Liver (tissue), 8 donors: ENCODE measurements at regions not wholly inside any gene's neighbourhood (a gene's known extent, or its start where the extent isn't known, plus 50 kb on each side); places are given as distances from the start of the nearest gene placed in this dataset.

Source experiments
- DNase-seq: peaks from one replicate; pipeline ENCODE4 v3.0.0-alpha.2; 2017; ENCODE audit warnings: low spot score
- H3K27ac ChIP-seq, 2 donors: one replicate each; pipeline ENCODE4 v1.7.0; 2013; ENCODE audit warnings: inconsistent platforms in 2 of 2, low read length in 2 of 2, control low read depth in 1 of 2, low read depth in 1 of 2, mild to moderate bottlenecking in 1 of 2
- H3K27me3 ChIP-seq, 4 donors: one replicate each; pipeline versions ENCODE4 v1.6.1 to v1.7.0; 2013; ENCODE audit warnings: low read length in 3 of 4, inconsistent platforms in 1 of 4, mild to moderate bottlenecking in 1 of 4, moderate library complexity in 1 of 4; ENCODE audit not compliant: control insufficient read depth in 4 of 4, insufficient read depth in 4 of 4
- H3K36me3 ChIP-seq, 4 donors: one replicate each; pipeline versions ENCODE4 v1.6.1 to v1.7.0; 2013; ENCODE audit warnings: low read length in 3 of 4, mild to moderate bottlenecking in 3 of 4, low read depth in 1 of 4, moderate library complexity in 1 of 4; ENCODE audit not compliant: control insufficient read depth in 4 of 4, insufficient read depth in 3 of 4
- H3K4me1 ChIP-seq, 4 donors: one replicate each; pipeline versions ENCODE4 v1.6.1 to v1.7.0; 2013; ENCODE audit warnings: low read length in 3 of 4, mild to moderate bottlenecking in 3 of 4, moderate library complexity in 1 of 4; ENCODE audit not compliant: control insufficient read depth in 4 of 4, insufficient read depth in 4 of 4
- H3K4me3 ChIP-seq, 3 donors: one replicate each; pipeline versions ENCODE4 v1.6.1 to v1.7.0; 2013; ENCODE audit warnings: low read length in 3 of 3, control low read depth in 1 of 3, low read depth in 1 of 3, mild to moderate bottlenecking in 1 of 3
- H3K9ac ChIP-seq, 2 donors: one replicate each; pipeline ENCODE4 v1.7.0; 2013; ENCODE audit warnings: low read length in 2 of 2, mild to moderate bottlenecking in 2 of 2, moderate library complexity in 2 of 2, control low read depth in 1 of 2, low read depth in 1 of 2
- H3K9me3 ChIP-seq, 4 donors: one replicate each; pipeline versions ENCODE4 v1.6.1 to v1.7.0; 2013; ENCODE audit warnings: low read length in 3 of 4; ENCODE audit not compliant: control insufficient read depth in 4 of 4
- EGR1 ChIP-seq, 2 donors: IDR thresholded peaks; 2 replicates each; pipeline ENCODE4 v1.6.1; 2016 to 2018; ENCODE audit warnings: antibody characterized with exemption in 2 of 2, low read depth in 2 of 2
- FOXA1 ChIP-seq: IDR thresholded peaks from 2 replicates; pipeline ENCODE4 v1.6.1; 2016; ENCODE audit warnings: antibody characterized with exemption
- FOXA2 ChIP-seq: IDR thresholded peaks from 2 replicates; pipeline ENCODE4 v1.6.1; 2016; ENCODE audit warnings: antibody characterized with exemption
- GABPA ChIP-seq, 2 donors: IDR thresholded peaks in 1 of 2; conservative IDR thresholded peaks in 1 of 2; 2 replicates each; pipeline ENCODE4 v1.6.1; 2016; ENCODE audit warnings: antibody characterized with exemption in 2 of 2, mild to moderate bottlenecking in 1 of 2, moderate library complexity in 1 of 2
- HNF4A ChIP-seq, 2 donors: conservative IDR thresholded peaks; 2 replicates each; pipeline ENCODE4 v1.6.1; 2016; ENCODE audit warnings: antibody characterized with exemption in 2 of 2, mild to moderate bottlenecking in 2 of 2
- HNF4G ChIP-seq: IDR thresholded peaks from 2 replicates; pipeline ENCODE4 v1.6.1; 2016; ENCODE audit warnings: antibody characterized with exemption
- JUND ChIP-seq, 2 donors: IDR thresholded peaks; 2 replicates each; pipeline ENCODE4 v1.6.1; 2016; ENCODE audit warnings: antibody characterized with exemption in 2 of 2
- NR2F2 ChIP-seq: IDR thresholded peaks from 2 replicates; pipeline ENCODE4 v1.6.1; 2016; ENCODE audit warnings: antibody characterized with exemption
- RAD21 ChIP-seq, 2 donors: IDR thresholded peaks; 2 replicates each; pipeline ENCODE4 v1.6.1; 2016; ENCODE audit warnings: antibody characterized with exemption in 2 of 2, mild to moderate bottlenecking in 2 of 2
- RXRA ChIP-seq, 2 donors: IDR thresholded peaks; 2 replicates each; pipeline ENCODE4 v1.6.1; 2017 to 2018; ENCODE audit warnings: antibody characterized with exemption in 2 of 2, mild to moderate bottlenecking in 1 of 2
- SP1 ChIP-seq: IDR thresholded peaks from 2 replicates; pipeline ENCODE4 v1.6.1; 2018; ENCODE audit warnings: antibody characterized with exemption, mild to moderate bottlenecking
- TAF1 ChIP-seq: conservative IDR thresholded peaks from 2 replicates; pipeline ENCODE4 v1.6.1; 2016; ENCODE audit warnings: antibody characterized with exemption, mild to moderate bottlenecking
- YY1 ChIP-seq: IDR thresholded peaks from 2 replicates; pipeline ENCODE4 v1.6.1; 2016; ENCODE audit warnings: antibody characterized with exemption, mild to moderate bottlenecking
- WGBS: extraction: QIAGEN DNeasy Blood & Tissue Kit; methylation state at CpG from one replicate; pipeline ENCODE4 v1.1.7; 2013; 5-methylcytosine and 5-hydroxymethylcytosine counted together
- TF ChIP-seq, protein P1 (sequence below): IDR thresholded peaks from 2 replicates; pipeline ENCODE4 v1.6.1; 2016; ENCODE audit warnings: antibody characterized with exemption
- TF ChIP-seq, protein P2 (sequence below): IDR thresholded peaks from 2 replicates; pipeline ENCODE4 v1.6.1; 2016; ENCODE audit warnings: antibody characterized with exemption
- TF ChIP-seq, protein P3 (sequence below): fragments of 150-350 bp; IDR thresholded peaks from 2 replicates; pipeline ENCODE4 v1.5.1; 2017; ENCODE audit warnings: improper control_type of control experiment, low read depth, low read length; ENCODE audit not compliant: missing input control
- TF ChIP-seq, protein P4 (sequence below): IDR thresholded peaks from 2 replicates; pipeline ENCODE4 v1.6.1; 2016; ENCODE audit warnings: antibody characterized with exemption, mild to moderate bottlenecking
- TF ChIP-seq, protein P5 (sequence below): IDR thresholded peaks from 2 replicates; pipeline ENCODE4 v1.6.1; 2016; ENCODE audit warnings: antibody characterized with exemption
- donor health status: healthy.
- donor health status: healthy.
- donor health status: healthy.
- donor health status: healthy.
- donor health status: healthy.

GRCh38 chr18:56175330-56176001 lies 462.9 kb downstream of the TXNL1 start:
- WGBS = 95% methylated on average over 7 of the region's 7 CpGs
- H3K27ac ChIP-seq = no peak overlapping the region
- DNase-seq = no peak
- H3K27me3 ChIP-seq = no peaks in the 10 kb centered on the region
- TF ChIP-seq HNF4G = no peak
- TF ChIP-seq, protein P1, sequence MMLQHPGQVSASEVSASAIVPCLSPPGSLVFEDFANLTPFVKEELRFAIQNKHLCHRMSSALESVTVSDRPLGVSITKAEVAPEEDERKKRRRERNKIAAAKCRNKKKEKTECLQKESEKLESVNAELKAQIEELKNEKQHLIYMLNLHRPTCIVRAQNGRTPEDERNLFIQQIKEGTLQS = no peak
- no peak for TF ChIP-seq JUND (IDR thresholded peaks at IDR 0.05)
- TF ChIP-seq, protein P2, sequence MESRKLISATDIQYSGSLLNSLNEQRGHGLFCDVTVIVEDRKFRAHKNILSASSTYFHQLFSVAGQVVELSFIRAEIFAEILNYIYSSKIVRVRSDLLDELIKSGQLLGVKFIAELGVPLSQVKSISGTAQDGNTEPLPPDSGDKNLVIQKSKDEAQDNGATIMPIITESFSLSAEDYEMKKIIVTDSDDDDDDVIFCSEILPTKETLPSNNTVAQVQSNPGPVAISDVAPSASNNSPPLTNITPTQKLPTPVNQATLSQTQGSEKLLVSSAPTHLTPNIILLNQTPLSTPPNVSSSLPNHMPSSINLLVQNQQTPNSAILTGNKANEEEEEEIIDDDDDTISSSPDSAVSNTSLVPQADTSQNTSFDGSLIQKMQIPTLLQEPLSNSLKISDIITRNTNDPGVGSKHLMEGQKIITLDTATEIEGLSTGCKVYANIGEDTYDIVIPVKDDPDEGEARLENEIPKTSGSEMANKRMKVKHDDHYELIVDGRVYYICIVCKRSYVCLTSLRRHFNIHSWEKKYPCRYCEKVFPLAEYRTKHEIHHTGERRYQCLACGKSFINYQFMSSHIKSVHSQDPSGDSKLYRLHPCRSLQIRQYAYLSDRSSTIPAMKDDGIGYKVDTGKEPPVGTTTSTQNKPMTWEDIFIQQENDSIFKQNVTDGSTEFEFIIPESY = no peak
- TF ChIP-seq, protein P3, sequence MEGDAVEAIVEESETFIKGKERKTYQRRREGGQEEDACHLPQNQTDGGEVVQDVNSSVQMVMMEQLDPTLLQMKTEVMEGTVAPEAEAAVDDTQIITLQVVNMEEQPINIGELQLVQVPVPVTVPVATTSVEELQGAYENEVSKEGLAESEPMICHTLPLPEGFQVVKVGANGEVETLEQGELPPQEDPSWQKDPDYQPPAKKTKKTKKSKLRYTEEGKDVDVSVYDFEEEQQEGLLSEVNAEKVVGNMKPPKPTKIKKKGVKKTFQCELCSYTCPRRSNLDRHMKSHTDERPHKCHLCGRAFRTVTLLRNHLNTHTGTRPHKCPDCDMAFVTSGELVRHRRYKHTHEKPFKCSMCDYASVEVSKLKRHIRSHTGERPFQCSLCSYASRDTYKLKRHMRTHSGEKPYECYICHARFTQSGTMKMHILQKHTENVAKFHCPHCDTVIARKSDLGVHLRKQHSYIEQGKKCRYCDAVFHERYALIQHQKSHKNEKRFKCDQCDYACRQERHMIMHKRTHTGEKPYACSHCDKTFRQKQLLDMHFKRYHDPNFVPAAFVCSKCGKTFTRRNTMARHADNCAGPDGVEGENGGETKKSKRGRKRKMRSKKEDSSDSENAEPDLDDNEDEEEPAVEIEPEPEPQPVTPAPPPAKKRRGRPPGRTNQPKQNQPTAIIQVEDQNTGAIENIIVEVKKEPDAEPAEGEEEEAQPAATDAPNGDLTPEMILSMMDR = no peak
- no peak for TF ChIP-seq EGR1 (IDR thresholded peaks at IDR 0.05; ENCODE audit: low read depth in 2 of 2)
- TF ChIP-seq RXRA (IDR thresholded peaks at IDR 0.05) = no peak
- no peak for TF ChIP-seq HNF4A (conservative IDR thresholded peaks at IDR 0.05)
- no peak for TF ChIP-seq TAF1
- TF ChIP-seq, protein P4, sequence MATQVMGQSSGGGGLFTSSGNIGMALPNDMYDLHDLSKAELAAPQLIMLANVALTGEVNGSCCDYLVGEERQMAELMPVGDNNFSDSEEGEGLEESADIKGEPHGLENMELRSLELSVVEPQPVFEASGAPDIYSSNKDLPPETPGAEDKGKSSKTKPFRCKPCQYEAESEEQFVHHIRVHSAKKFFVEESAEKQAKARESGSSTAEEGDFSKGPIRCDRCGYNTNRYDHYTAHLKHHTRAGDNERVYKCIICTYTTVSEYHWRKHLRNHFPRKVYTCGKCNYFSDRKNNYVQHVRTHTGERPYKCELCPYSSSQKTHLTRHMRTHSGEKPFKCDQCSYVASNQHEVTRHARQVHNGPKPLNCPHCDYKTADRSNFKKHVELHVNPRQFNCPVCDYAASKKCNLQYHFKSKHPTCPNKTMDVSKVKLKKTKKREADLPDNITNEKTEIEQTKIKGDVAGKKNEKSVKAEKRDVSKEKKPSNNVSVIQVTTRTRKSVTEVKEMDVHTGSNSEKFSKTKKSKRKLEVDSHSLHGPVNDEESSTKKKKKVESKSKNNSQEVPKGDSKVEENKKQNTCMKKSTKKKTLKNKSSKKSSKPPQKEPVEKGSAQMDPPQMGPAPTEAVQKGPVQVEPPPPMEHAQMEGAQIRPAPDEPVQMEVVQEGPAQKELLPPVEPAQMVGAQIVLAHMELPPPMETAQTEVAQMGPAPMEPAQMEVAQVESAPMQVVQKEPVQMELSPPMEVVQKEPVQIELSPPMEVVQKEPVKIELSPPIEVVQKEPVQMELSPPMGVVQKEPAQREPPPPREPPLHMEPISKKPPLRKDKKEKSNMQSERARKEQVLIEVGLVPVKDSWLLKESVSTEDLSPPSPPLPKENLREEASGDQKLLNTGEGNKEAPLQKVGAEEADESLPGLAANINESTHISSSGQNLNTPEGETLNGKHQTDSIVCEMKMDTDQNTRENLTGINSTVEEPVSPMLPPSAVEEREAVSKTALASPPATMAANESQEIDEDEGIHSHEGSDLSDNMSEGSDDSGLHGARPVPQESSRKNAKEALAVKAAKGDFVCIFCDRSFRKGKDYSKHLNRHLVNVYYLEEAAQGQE = no peak
- no peak for TF ChIP-seq SP1
- no peak for TF ChIP-seq FOXA2
- no peak for TF ChIP-seq NR2F2
- no peak for TF ChIP-seq YY1
- no peak for TF ChIP-seq FOXA1
- TF ChIP-seq RAD21 (IDR thresholded peaks at IDR 0.05) = no peak
- no peak for TF ChIP-seq GABPA (IDR thresholded peaks at IDR 0.05 in 1 of 2, conservative IDR thresholded peaks at IDR 0.05 in 1 of 2)
- TF ChIP-seq, protein P5, sequence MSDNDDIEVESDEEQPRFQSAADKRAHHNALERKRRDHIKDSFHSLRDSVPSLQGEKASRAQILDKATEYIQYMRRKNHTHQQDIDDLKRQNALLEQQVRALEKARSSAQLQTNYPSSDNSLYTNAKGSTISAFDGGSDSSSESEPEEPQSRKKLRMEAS = no peak
- H3K4me3 ChIP-seq = no peak overlapping the region
- no peaks in the 10 kb centered on the region for H3K9me3 ChIP-seq
- no peaks in the 10 kb centered on the region for H3K4me1 ChIP-seq
- no peaks in the 10 kb centered on the region for H3K36me3 ChIP-seq
- no peak overlapping the region for H3K9ac ChIP-seq
